Osteocyte (in vitro differentiated cells): ENCODE measurements at regions not wholly inside any gene's neighbourhood (a gene's known extent, or its start where the extent isn't known, plus 50 kb on each side); places are given as distances from the start of the nearest gene placed in this dataset.

Experiments used
- DNase-seq: peaks from one replicate; pipeline ENCODE4 v3.0.0; 2021; ENCODE audit warnings: mixed read lengths; ENCODE audit not compliant: unreplicated experiment; ENCODE audit errors: extremely low spot score
- H3K27ac Mint-ChIP-seq: one replicate; pipeline ENCODE4 v1.8.0; 2021; ENCODE audit warnings: mild to moderate bottlenecking, mixed read lengths; ENCODE audit not compliant: unreplicated experiment
- H3K27me3 Mint-ChIP-seq: one replicate; pipeline ENCODE4 v1.8.0; 2021; ENCODE audit warnings: mixed read lengths; ENCODE audit not compliant: unreplicated experiment
- H3K36me3 Mint-ChIP-seq: one replicate; pipeline ENCODE4 v1.8.0; 2021; ENCODE audit warnings: mixed read lengths; ENCODE audit not compliant: unreplicated experiment
- H3K4me1 Mint-ChIP-seq: one replicate; pipeline ENCODE4 v1.8.0; 2021; ENCODE audit warnings: mixed read lengths; ENCODE audit not compliant: unreplicated experiment
- H3K4me3 Mint-ChIP-seq: one replicate; pipeline ENCODE4 v1.8.0; 2021; ENCODE audit warnings: mild to moderate bottlenecking, moderate library complexity, mixed read lengths; ENCODE audit not compliant: unreplicated experiment
- H3K9me3 Mint-ChIP-seq: one replicate; pipeline ENCODE4 v1.8.0; 2021; ENCODE audit warnings: mixed read lengths; ENCODE audit not compliant: unreplicated experiment
- CTCF ChIP-seq: fragments of 200-600 bp; sonication (generic); IDR thresholded peaks from 2 replicates; pipeline ENCODE4 v1.5.0; 2021; ENCODE audit warnings: antibody characterized with exemption, mild to moderate bottlenecking, moderate library complexity

- H3K9me3 Mint-ChIP-seq = peaks cover 8% of the 10 kb centered on the region
- DNase-seq = no peak
- H3K27me3 Mint-ChIP-seq = no peaks in the 10 kb centered on the region
- no peak overlapping the region for H3K27ac Mint-ChIP-seq
- TF ChIP-seq CTCF = no peak
- no peaks in the 10 kb centered on the region for H3K36me3 Mint-ChIP-seq
- peaks cover 3% of the 10 kb centered on the region for H3K4me1 Mint-ChIP-seq
- H3K4me3 Mint-ChIP-seq = no peak overlapping the region
Measured at GRCh38 chr5:111655169-111655924, 101.6 kb downstream of the NREP start.

GRCh38 chr5:111653408-111653807 lies 103.6 kb downstream of the NREP start:
- no peaks in the 10 kb centered on the region for H3K27me3 Mint-ChIP-seq
- no peak for TF ChIP-seq CTCF
- DNase-seq = no peak
- H3K27ac Mint-ChIP-seq = no peak overlapping the region
- peaks cover 10% of the 10 kb centered on the region for H3K4me1 Mint-ChIP-seq
- H3K9me3 Mint-ChIP-seq = peaks cover 8% of the 10 kb centered on the region
- H3K36me3 Mint-ChIP-seq = no peaks in the 10 kb centered on the region
- no peak overlapping the region for H3K4me3 Mint-ChIP-seq

GRCh38 chr5:111649516-111649915 lies 107.5 kb downstream of the NREP start:
- DNase-seq = no peak
- H3K27ac Mint-ChIP-seq = no peak overlapping the region
- H3K4me1 Mint-ChIP-seq = peaks cover 10% of the 10 kb centered on the region
- no peak overlapping the region for H3K4me3 Mint-ChIP-seq
- no peak for TF ChIP-seq CTCF
- H3K36me3 Mint-ChIP-seq = no peaks in the 10 kb centered on the region
- peaks cover 5% of the 10 kb centered on the region for H3K9me3 Mint-ChIP-seq
- no peaks in the 10 kb centered on the region for H3K27me3 Mint-ChIP-seq

GRCh38 chr5:111645303-111645838 lies 111.6 kb downstream of the NREP start:
- no peaks in the 10 kb centered on the region for H3K27me3 Mint-ChIP-seq
- no peak for TF ChIP-seq CTCF
- no peaks in the 10 kb centered on the region for H3K9me3 Mint-ChIP-seq
- H3K4me3 Mint-ChIP-seq = no peak overlapping the region
- no peak overlapping the region for H3K27ac Mint-ChIP-seq
- DNase-seq = no peak
- H3K36me3 Mint-ChIP-seq = no peaks in the 10 kb centered on the region
- H3K4me1 Mint-ChIP-seq = peaks cover 16% of the 10 kb centered on the region

GRCh38 chr5:111643499-111643898 lies 113.5 kb downstream of the NREP start:
- peaks cover 8% of the 10 kb centered on the region for H3K4me1 Mint-ChIP-seq
- no peak overlapping the region for H3K27ac Mint-ChIP-seq
- TF ChIP-seq CTCF = no peak
- H3K36me3 Mint-ChIP-seq = peaks cover 6% of the 10 kb centered on the region
- DNase-seq = no peak
- H3K4me3 Mint-ChIP-seq = no peak overlapping the region
- peaks cover 9% of the 10 kb centered on the region for H3K9me3 Mint-ChIP-seq
- H3K27me3 Mint-ChIP-seq = no peaks in the 10 kb centered on the region
